HEK293 (cell line): ENCODE measurements at regions not wholly inside any gene's neighbourhood (a gene's known extent, or its start where the extent isn't known, plus 50 kb on each side); places are given as distances from the start of the nearest gene placed in this dataset.

Experiments used
- CTCF ChIA-PET: fragments of 350-600 bp; formaldehyde crosslinking; extraction: SDS; loops from one replicate; lab custom pipeline; 2021; ENCODE audit warnings: antibody characterized with exemption; lab: Yijun Ruan, JAX
- POLR2A ChIA-PET: fragments of 300-600 bp; formaldehyde crosslinking; extraction: SDS; loops from one replicate; lab custom pipeline; 2020; ENCODE audit warnings: antibody characterized with exemption, inconsistent platforms; lab: Yijun Ruan, JAX
- H3K27ac ChIP-seq: fragments of 200-500 bp; sonication (Bioruptor generic); 2 replicates; pipeline ENCODE4 v1.5.1; 2014; ENCODE audit warnings: low read depth, low read length, control low read depth, inconsistent platforms; ENCODE audit errors: extremely low read depth
- H3K36me3 ChIP-seq, 2 experiments: fragments of 200-500 bp in 1 of 2; sonication (Bioruptor generic) in 1 of 2; 1 replicate in 1 of 2; 2 replicates in 1 of 2; pipeline ENCODE4 v1.5.1; 2014 to 2017; ENCODE audit warnings: inconsistent platforms in 2 of 2, low read length in 2 of 2; ENCODE audit not compliant: control insufficient read depth in 2 of 2, insufficient read depth in 1 of 2
- H3K4me1 ChIP-seq: fragments of 200-500 bp; sonication (Bioruptor generic); 2 replicates; pipeline ENCODE4 v1.5.1; 2014; ENCODE audit warnings: mild to moderate bottlenecking, low read length, inconsistent platforms; ENCODE audit not compliant: control insufficient read depth, insufficient read depth
- H3K4me3 ChIP-seq: 2 replicates; pipeline ENCODE4 v1.5.1; 2011; ENCODE audit warnings: low read depth, mild to moderate bottlenecking, control low read depth, low read length, moderate library complexity
- H3K9me3 ChIP-seq: fragments of 200-500 bp; sonication (Bioruptor generic); 2 replicates; pipeline ENCODE4 v1.5.1; 2014; ENCODE audit warnings: low read depth, low read length, inconsistent platforms; ENCODE audit not compliant: control insufficient read depth, insufficient read depth
- GLI2 ChIP-seq: fragments of 450-650 bp; formaldehyde crosslinking; IDR thresholded peaks from 2 replicates; pipeline ENCODE4; 2017; ENCODE audit warnings: missing biosample characterization, missing genetic modification characterization, low read depth, borderline replicate concordance
- HOXA7 ChIP-seq: sonication (generic); formaldehyde crosslinking; IDR thresholded peaks from 2 replicates; pipeline ENCODE4 v1.8.1; 2022; ENCODE audit warnings: missing genetic modification reagents, borderline replicate concordance
- INSM2 ChIP-seq: fragments of 450-650 bp; formaldehyde crosslinking; IDR thresholded peaks from 2 replicates; pipeline ENCODE4 v1.5.1; 2016; ENCODE audit warnings: missing biosample characterization, missing genetic modification characterization
- RBAK ChIP-seq: fragments of 450-650 bp; formaldehyde crosslinking; IDR thresholded peaks from 2 replicates; pipeline ENCODE4 v1.5.1; 2016; ENCODE audit warnings: missing biosample characterization, missing genetic modification characterization
- SP2 ChIP-seq: fragments of 450-650 bp; formaldehyde crosslinking; IDR thresholded peaks from 2 replicates; pipeline ENCODE4 v1.5.1; 2016; ENCODE audit warnings: missing biosample characterization, missing genetic modification characterization
- SP3 ChIP-seq: fragments of 450-650 bp; formaldehyde crosslinking; IDR thresholded peaks from 2 replicates; pipeline ENCODE4 v1.5.1; 2016; ENCODE audit warnings: missing biosample characterization, missing genetic modification characterization
- TCF7L2 ChIP-seq: IDR thresholded peaks from 2 replicates; pipeline ENCODE4 v1.6.1; 2011; ENCODE audit warnings: low read depth, mild to moderate bottlenecking, inconsistent platforms, low read length, moderate library complexity, borderline replicate concordance
- ZBTB1 ChIP-seq: fragments of 450-650 bp; formaldehyde crosslinking; IDR thresholded peaks from 2 replicates; pipeline ENCODE4 v1.5.1; 2016; ENCODE audit warnings: missing biosample characterization, missing genetic modification characterization
- ZEB2 ChIP-seq: fragments of 450-650 bp; formaldehyde crosslinking; IDR thresholded peaks from 2 replicates; pipeline ENCODE4 v1.5.1; 2016; ENCODE audit warnings: missing biosample characterization, missing genetic modification characterization
- ZFP3 ChIP-seq: fragments of 450-650 bp; formaldehyde crosslinking; IDR thresholded peaks from 2 replicates; pipeline ENCODE4 v1.5.1; 2016; ENCODE audit warnings: low read depth, missing biosample characterization, missing genetic modification characterization
- ZFP69B ChIP-seq: fragments of 450-650 bp; formaldehyde crosslinking; IDR thresholded peaks from 2 replicates; pipeline ENCODE4 v1.5.1; 2016; ENCODE audit warnings: missing biosample characterization, missing genetic modification characterization
- ZNF24 ChIP-seq: fragments of 450-650 bp; formaldehyde crosslinking; IDR thresholded peaks from 2 replicates; pipeline ENCODE4 v1.5.1; 2016; ENCODE audit warnings: missing biosample characterization, missing genetic modification characterization
- ZNF302 ChIP-seq: fragments of 450-650 bp; formaldehyde crosslinking; IDR thresholded peaks from 2 replicates; pipeline ENCODE4 v1.5.1; 2016; ENCODE audit warnings: missing biosample characterization, missing genetic modification characterization, low read depth
- ZNF362 ChIP-seq: fragments of 450-650 bp; formaldehyde crosslinking; IDR thresholded peaks from 2 replicates; pipeline ENCODE4 v1.5.1; 2016; ENCODE audit warnings: missing biosample characterization, missing genetic modification characterization
- ZNF37A ChIP-seq: fragments of 450-650 bp; IDR thresholded peaks from 2 replicates; pipeline ENCODE4 v1.5.1; 2018; ENCODE audit warnings: missing biosample characterization, missing genetic modification characterization
- ZNF391 ChIP-seq: fragments of 450-650 bp; formaldehyde crosslinking; IDR thresholded peaks from 2 replicates; pipeline ENCODE4 v1.5.1; 2016; ENCODE audit warnings: low read depth, missing biosample characterization, missing genetic modification characterization, borderline replicate concordance
- ZNF394 ChIP-seq: fragments of 450-650 bp; formaldehyde crosslinking; IDR thresholded peaks from 2 replicates; pipeline ENCODE4 v1.5.1; 2016; ENCODE audit warnings: missing biosample characterization, missing genetic modification characterization, mild to moderate bottlenecking, moderate library complexity, borderline replicate concordance
- ZNF571 ChIP-seq: fragments of 450-650 bp; formaldehyde crosslinking; IDR thresholded peaks from 2 replicates; pipeline ENCODE4 v1.5.0; 2017; ENCODE audit warnings: missing biosample characterization, missing genetic modification characterization
- ZNF660 ChIP-seq: fragments of 450-650 bp; IDR thresholded peaks from 2 replicates; pipeline ENCODE4 v1.5.1; 2018; ENCODE audit warnings: missing biosample characterization, mild to moderate bottlenecking, missing genetic modification characterization
- ZNF670 ChIP-seq: fragments of 450-650 bp; formaldehyde crosslinking; IDR thresholded peaks from 2 replicates; pipeline ENCODE4 v1.5.1; 2016; ENCODE audit warnings: missing biosample characterization, missing genetic modification characterization, low read depth
- ZNF701 ChIP-seq: fragments of 450-650 bp; formaldehyde crosslinking; IDR thresholded peaks from 2 replicates; pipeline ENCODE4 v1.5.1; 2016; ENCODE audit warnings: missing biosample characterization, missing genetic modification characterization
- ZNF707 ChIP-seq: fragments of 450-650 bp; formaldehyde crosslinking; IDR thresholded peaks from 2 replicates; pipeline ENCODE4 v1.5.1; 2016; ENCODE audit warnings: missing biosample characterization, missing genetic modification characterization
- ZNF768 ChIP-seq: fragments of 450-650 bp; formaldehyde crosslinking; IDR thresholded peaks from 2 replicates; pipeline ENCODE4 v1.5.1; 2018; ENCODE audit warnings: missing biosample characterization, mild to moderate bottlenecking, missing genetic modification characterization
- ZSCAN16 ChIP-seq: fragments of 450-650 bp; formaldehyde crosslinking; IDR thresholded peaks from 2 replicates; pipeline ENCODE4 v1.5.1; 2016; ENCODE audit warnings: missing biosample characterization, missing genetic modification characterization
- TF ChIP-seq, protein P1 (sequence below): fragments of 450-650 bp; formaldehyde crosslinking; IDR thresholded peaks from 2 replicates; pipeline ENCODE4 v1.5.1; 2016; ENCODE audit warnings: missing biosample characterization, missing genetic modification characterization, borderline replicate concordance
- TF ChIP-seq, protein P2 (sequence below): fragments of 450-650 bp; formaldehyde crosslinking; IDR thresholded peaks from 2 replicates; pipeline ENCODE4 v1.5.1; 2017; ENCODE audit warnings: missing biosample characterization, missing genetic modification characterization

GRCh38 chr1:101357444-101357986 lies 120.7 kb downstream of the S1PR1 start (continued):
- TF ChIP-seq, protein P1, sequence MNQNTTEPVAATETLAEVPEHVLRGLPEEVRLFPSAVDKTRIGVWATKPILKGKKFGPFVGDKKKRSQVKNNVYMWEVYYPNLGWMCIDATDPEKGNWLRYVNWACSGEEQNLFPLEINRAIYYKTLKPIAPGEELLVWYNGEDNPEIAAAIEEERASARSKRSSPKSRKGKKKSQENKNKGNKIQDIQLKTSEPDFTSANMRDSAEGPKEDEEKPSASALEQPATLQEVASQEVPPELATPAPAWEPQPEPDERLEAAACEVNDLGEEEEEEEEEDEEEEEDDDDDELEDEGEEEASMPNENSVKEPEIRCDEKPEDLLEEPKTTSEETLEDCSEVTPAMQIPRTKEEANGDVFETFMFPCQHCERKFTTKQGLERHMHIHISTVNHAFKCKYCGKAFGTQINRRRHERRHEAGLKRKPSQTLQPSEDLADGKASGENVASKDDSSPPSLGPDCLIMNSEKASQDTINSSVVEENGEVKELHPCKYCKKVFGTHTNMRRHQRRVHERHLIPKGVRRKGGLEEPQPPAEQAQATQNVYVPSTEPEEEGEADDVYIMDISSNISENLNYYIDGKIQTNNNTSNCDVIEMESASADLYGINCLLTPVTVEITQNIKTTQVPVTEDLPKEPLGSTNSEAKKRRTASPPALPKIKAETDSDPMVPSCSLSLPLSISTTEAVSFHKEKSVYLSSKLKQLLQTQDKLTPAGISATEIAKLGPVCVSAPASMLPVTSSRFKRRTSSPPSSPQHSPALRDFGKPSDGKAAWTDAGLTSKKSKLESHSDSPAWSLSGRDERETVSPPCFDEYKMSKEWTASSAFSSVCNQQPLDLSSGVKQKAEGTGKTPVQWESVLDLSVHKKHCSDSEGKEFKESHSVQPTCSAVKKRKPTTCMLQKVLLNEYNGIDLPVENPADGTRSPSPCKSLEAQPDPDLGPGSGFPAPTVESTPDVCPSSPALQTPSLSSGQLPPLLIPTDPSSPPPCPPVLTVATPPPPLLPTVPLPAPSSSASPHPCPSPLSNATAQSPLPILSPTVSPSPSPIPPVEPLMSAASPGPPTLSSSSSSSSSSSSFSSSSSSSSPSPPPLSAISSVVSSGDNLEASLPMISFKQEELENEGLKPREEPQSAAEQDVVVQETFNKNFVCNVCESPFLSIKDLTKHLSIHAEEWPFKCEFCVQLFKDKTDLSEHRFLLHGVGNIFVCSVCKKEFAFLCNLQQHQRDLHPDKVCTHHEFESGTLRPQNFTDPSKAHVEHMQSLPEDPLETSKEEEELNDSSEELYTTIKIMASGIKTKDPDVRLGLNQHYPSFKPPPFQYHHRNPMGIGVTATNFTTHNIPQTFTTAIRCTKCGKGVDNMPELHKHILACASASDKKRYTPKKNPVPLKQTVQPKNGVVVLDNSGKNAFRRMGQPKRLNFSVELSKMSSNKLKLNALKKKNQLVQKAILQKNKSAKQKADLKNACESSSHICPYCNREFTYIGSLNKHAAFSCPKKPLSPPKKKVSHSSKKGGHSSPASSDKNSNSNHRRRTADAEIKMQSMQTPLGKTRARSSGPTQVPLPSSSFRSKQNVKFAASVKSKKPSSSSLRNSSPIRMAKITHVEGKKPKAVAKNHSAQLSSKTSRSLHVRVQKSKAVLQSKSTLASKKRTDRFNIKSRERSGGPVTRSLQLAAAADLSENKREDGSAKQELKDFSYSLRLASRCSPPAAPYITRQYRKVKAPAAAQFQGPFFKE, result no peak
- no peak for TF ChIP-seq ZNF670 (tag by site-specific recombination)
- no peak for TF ChIP-seq ZNF37A (tag by site-specific recombination)
- no peak for TF ChIP-seq ZNF571 (tag by site-specific recombination)
- TF ChIP-seq SP2 (tag by site-specific recombination), result no peak
- TF ChIP-seq ZNF701 (tag by site-specific recombination), result no peak
- TF ChIP-seq, protein P2, sequence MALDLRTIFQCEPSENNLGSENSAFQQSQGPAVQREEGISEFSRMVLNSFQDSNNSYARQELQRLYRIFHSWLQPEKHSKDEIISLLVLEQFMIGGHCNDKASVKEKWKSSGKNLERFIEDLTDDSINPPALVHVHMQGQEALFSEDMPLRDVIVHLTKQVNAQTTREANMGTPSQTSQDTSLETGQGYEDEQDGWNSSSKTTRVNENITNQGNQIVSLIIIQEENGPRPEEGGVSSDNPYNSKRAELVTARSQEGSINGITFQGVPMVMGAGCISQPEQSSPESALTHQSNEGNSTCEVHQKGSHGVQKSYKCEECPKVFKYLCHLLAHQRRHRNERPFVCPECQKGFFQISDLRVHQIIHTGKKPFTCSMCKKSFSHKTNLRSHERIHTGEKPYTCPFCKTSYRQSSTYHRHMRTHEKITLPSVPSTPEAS (tag by site-specific recombination), result no peak
- TF ChIP-seq ZNF660, result 0 out of 2 replicates have a peak, but pooled peaks have one; percentile 22
- TF ChIP-seq ZFP69B (tag by site-specific recombination), result no peak
- no peak for TF ChIP-seq SP3 (tag by site-specific recombination)
- peak; percentile 94 for TF ChIP-seq ZNF707 (tag by site-specific recombination)
- TF ChIP-seq ZSCAN16, result no peak
- peak; percentile 89 for TF ChIP-seq ZNF362
- TF ChIP-seq, all 188 proteins: peak for 6

GRCh38 chr1:101360506-101360905 lies 123.7 kb downstream of the S1PR1 start:
- ChIA-PET CTCF (no interaction called here), POLR2A (no interaction called here)
- Histone ChIP-seq H3K9me3 (no peaks in the 10 kb centered on the region), H3K4me3 (no peak overlapping the region), H3K4me1 (no peaks in the 10 kb centered on the region), H3K36me3 (no peaks in the 10 kb centered on the region), H3K27ac (no peak overlapping the region)
- TF ChIP-seq ZNF302 (tag by site-specific recombination), result no peak
- TF ChIP-seq GLI2 (tag by site-specific recombination), result no peak
- no peak for TF ChIP-seq TCF7L2
- no peak for TF ChIP-seq ZNF362
- no peak for TF ChIP-seq ZNF768 (tag by site-specific recombination)
- TF ChIP-seq INSM2, result no peak
- TF ChIP-seq ZNF391 (tag by site-specific recombination), result no peak
- TF ChIP-seq RBAK (tag by site-specific recombination), result no peak
- no peak for TF ChIP-seq ZBTB1
- no peak for TF ChIP-seq HOXA7 (CRISPR knock-in tag)
- TF ChIP-seq, protein P2 (tag by site-specific recombination), result no peak
- no peak for TF ChIP-seq ZNF394
- TF ChIP-seq ZNF24, result no peak
- TF ChIP-seq ZNF571 (tag by site-specific recombination), result no peak
- no peak for TF ChIP-seq ZFP3 (tag by site-specific recombination)
- TF ChIP-seq ZEB2 (tag by site-specific recombination), result no peak
